ENCODE measurements at regions not wholly inside any gene's neighbourhood (a gene's known extent, or its start where the extent isn't known, plus 50 kb on each side); places are given as distances from the start of the nearest gene placed in this dataset.

GRCh38 chr2:196331143-196331542 lies 159.8 kb upstream of the STK17B start:
- TF ChIP-seq EZH2 (IDR thresholded peaks at IDR 0.05; ENCODE audit: borderline replicate concordance) (no peak), CTCF (IDR thresholded peaks at IDR 0.05; ENCODE audit: poor library complexity) (no peak), EZH2phosphoT487 (IDR thresholded peaks at IDR 0.05; ENCODE audit: low read depth, severe bottlenecking, unreplicated experiment) (no peak)
- Histone ChIP-seq H3K27me3 (no peaks in the 10 kb centered on the region), H3K9me2 (replicated peaks; ENCODE audit: insufficient read depth) (no peaks in the 10 kb centered on the region), H3K9me3 (ENCODE audit: low read depth) (no peaks in the 10 kb centered on the region), H2AFZ (no peak overlapping the region), H3K27ac (no peak overlapping the region), H3K79me2 (no peaks in the 10 kb centered on the region), H3K4me2 (no peak overlapping the region), H3K4me1 (ENCODE audit: insufficient read depth) (no peaks in the 10 kb centered on the region), H3K36me3 (replicated peaks; ENCODE audit: insufficient read depth, low read depth) (no peaks in the 10 kb centered on the region), H4K20me1 (ENCODE audit: insufficient read depth, poor library complexity, severe bottlenecking) (no peaks in the 10 kb centered on the region), H3K4me3 (no peak overlapping the region)
- peak; percentile 66 for DNase-seq (ENCODE audit: low spot score)
- WGBS (ENCODE audit: low lambda C conversion rate, missing lambda C conversion rate) = 68% methylated on average over 5 of the region's 5 CpGs

GRCh38 chr2:196331851-196332250 lies 160.5 kb upstream of the STK17B start:
- Histone ChIP-seq H3K36me3 (replicated peaks; ENCODE audit: insufficient read depth, low read depth) (no peaks in the 10 kb centered on the region), H3K4me3 (no peak overlapping the region), H3K4me1 (ENCODE audit: insufficient read depth) (no peaks in the 10 kb centered on the region), H3K27ac (no peak overlapping the region), H3K9me3 (ENCODE audit: low read depth) (no peaks in the 10 kb centered on the region), H3K4me2 (no peak overlapping the region), H3K9me2 (replicated peaks; ENCODE audit: insufficient read depth) (no peaks in the 10 kb centered on the region), H3K79me2 (no peaks in the 10 kb centered on the region), H4K20me1 (ENCODE audit: insufficient read depth, poor library complexity, severe bottlenecking) (no peaks in the 10 kb centered on the region), H3K27me3 (no peaks in the 10 kb centered on the region), H2AFZ (no peak overlapping the region)
- DNase-seq (ENCODE audit: low spot score) = no peak
- TF ChIP-seq CTCF (IDR thresholded peaks at IDR 0.05; ENCODE audit: poor library complexity) = no peak
- WGBS (ENCODE audit: low lambda C conversion rate, missing lambda C conversion rate) = 38% methylated on average over 4 of the region's 4 CpGs

GRCh38 chr2:196333397-196333796 lies 162.0 kb upstream of the STK17B start:
- H3K27ac ChIP-seq = no peak overlapping the region
- no peaks in the 10 kb centered on the region for H3K27me3 ChIP-seq
- H3K9me2 ChIP-seq (replicated peaks; ENCODE audit: insufficient read depth) = no peaks in the 10 kb centered on the region
- no peaks in the 10 kb centered on the region for H3K9me3 ChIP-seq (ENCODE audit: low read depth)
- no peak overlapping the region for H3K4me3 ChIP-seq
- no peaks in the 10 kb centered on the region for H3K79me2 ChIP-seq
- H3K4me2 ChIP-seq = no peak overlapping the region
- no peaks in the 10 kb centered on the region for H3K4me1 ChIP-seq (ENCODE audit: insufficient read depth)
- H4K20me1 ChIP-seq (ENCODE audit: insufficient read depth, poor library complexity, severe bottlenecking) = no peaks in the 10 kb centered on the region
- no peaks in the 10 kb centered on the region for H3K36me3 ChIP-seq (replicated peaks; ENCODE audit: insufficient read depth, low read depth)
- no peak for DNase-seq (ENCODE audit: low spot score)
- H2AFZ ChIP-seq = no peak overlapping the region
- TF ChIP-seq EZH2phosphoT487 (IDR thresholded peaks at IDR 0.05; ENCODE audit: low read depth, severe bottlenecking, unreplicated experiment) = no peak
- TF ChIP-seq CTCF (IDR thresholded peaks at IDR 0.05; ENCODE audit: poor library complexity) = no peak
- TF ChIP-seq EZH2 (IDR thresholded peaks at IDR 0.05; ENCODE audit: borderline replicate concordance) = no peak

- TF ChIP-seq EZH2phosphoT487 (IDR thresholded peaks at IDR 0.05; ENCODE audit: low read depth, severe bottlenecking, unreplicated experiment) = no peak
- TF ChIP-seq CTCF (IDR thresholded peaks at IDR 0.05; ENCODE audit: poor library complexity) = no peak
- TF ChIP-seq EZH2 (IDR thresholded peaks at IDR 0.05; ENCODE audit: borderline replicate concordance) = no peak
- Histone ChIP-seq H2AFZ (no peak overlapping the region), H3K79me2 (no peaks in the 10 kb centered on the region), H3K4me2 (no peak overlapping the region), H3K27me3 (no peaks in the 10 kb centered on the region), H3K36me3 (replicated peaks; ENCODE audit: insufficient read depth, low read depth) (no peaks in the 10 kb centered on the region), H3K9me3 (ENCODE audit: low read depth) (no peaks in the 10 kb centered on the region), H3K4me1 (ENCODE audit: insufficient read depth) (no peaks in the 10 kb centered on the region), H3K9me2 (replicated peaks; ENCODE audit: insufficient read depth) (no peaks in the 10 kb centered on the region), H4K20me1 (ENCODE audit: insufficient read depth, poor library complexity, severe bottlenecking) (no peaks in the 10 kb centered on the region), H3K27ac (no peak overlapping the region), H3K4me3 (no peak overlapping the region)
- no peak for DNase-seq (ENCODE audit: low spot score)
- WGBS (ENCODE audit: low lambda C conversion rate, missing lambda C conversion rate) = 78% methylated on average over 3 of the region's 3 CpGs
Measured at GRCh38 chr2:196334710-196335109, 163.3 kb upstream of the STK17B start.

Measured in hepatocyte (in vitro differentiated cells).